Heart left ventricle (tissue), 16 donors: ENCODE measurements at regions not wholly inside any gene's neighbourhood (a gene's known extent, or its start where the extent isn't known, plus 50 kb on each side); places are given as distances from the start of the nearest gene placed in this dataset.

ENCODE experiments used
- ATAC-seq, 4 donors: fragments of 200-7000 bp; cut with Tn5 transposase; one replicate each; pipeline ENCODE4 v1.9.1; 2020 to 2022; ENCODE audit warnings: moderate library complexity in 4 of 4, mild to moderate bottlenecking in 3 of 4, moderate number of reproducible peaks in 1 of 4
- DNase-seq, 5 donors: peaks; one replicate each; pipeline ENCODE4 v3.0.0-alpha.2; 2020
- H3K27ac ChIP-seq, 12 donors: fragments of 200-600 bp; sonication (generic) in 4 of 12; one replicate each; pipeline versions ENCODE4 v1.5.0 to v1.8.0; 2016 to 2022; ENCODE audit warnings: mild to moderate bottlenecking in 2 of 12
- H3K27me3 ChIP-seq, 9 donors: fragments of 200-600 bp; sonication (generic) in 2 of 9; one replicate each; pipeline versions ENCODE4 v1.5.1 to v1.8.0; 2016 to 2022; ENCODE audit warnings: mild to moderate bottlenecking in 3 of 9
- H3K36me3 ChIP-seq, 9 donors: fragments of 200-600 bp; sonication (generic) in 2 of 9; one replicate each; pipeline versions ENCODE4 v1.5.0 to v1.8.0; 2018 to 2022; ENCODE audit warnings: mild to moderate bottlenecking in 2 of 9
- H3K4me1 ChIP-seq, 12 donors: fragments of 200-600 bp; sonication (generic) in 4 of 12; one replicate each; pipeline versions ENCODE4 v1.5.0 to v1.8.0; 2016 to 2022; ENCODE audit warnings: mild to moderate bottlenecking in 3 of 12
- H3K4me3 ChIP-seq, 12 donors: fragments of 200-600 bp; sonication (generic) in 4 of 12; one replicate each; pipeline versions ENCODE4 v1.5.0 to v1.8.0; 2017 to 2022; ENCODE audit warnings: mild to moderate bottlenecking in 9 of 12, moderate library complexity in 4 of 12
- H3K9me3 ChIP-seq, 12 donors: fragments of 200-600 bp; sonication (generic) in 4 of 12; one replicate each; pipeline versions ENCODE4 v1.5.0 to v1.8.0; 2016 to 2022; ENCODE audit warnings: mild to moderate bottlenecking in 1 of 12
- POLR2A ChIP-seq, 2 donors: fragments of 450-650 bp; IDR thresholded peaks; one replicate each; pipeline ENCODE4 v1.6.1; 2017; ENCODE audit warnings: antibody characterized with exemption in 2 of 2, mild to moderate bottlenecking in 2 of 2, moderate library complexity in 2 of 2
- WGBS, 4 donors: extraction: QIAGEN DNeasy Blood & Tissue Kit in 2 of 4; methylation state at CpG; one replicate each; pipeline versions ENCODE4 v1.1.5 to v1.1.7; 2013 to 2018; 5-methylcytosine and 5-hydroxymethylcytosine counted together
- intact Hi-C, 10 donors: fragments of 100-400 bp; cut with DNase I; formaldehyde crosslinking; loops; one replicate each; pipeline versions ENCODE4 v1.11.1 to v1.14.2; 2022
- TF ChIP-seq, protein P1 (sequence below), 12 donors: fragments of 200-600 bp; sonication (generic) in 4 of 12; IDR thresholded peaks; one replicate each; pipeline versions ENCODE4 v1.5.0 to v1.8.0; 2018 to 2022; ENCODE audit warnings: antibody characterized with exemption in 12 of 12, mild to moderate bottlenecking in 5 of 12
- donor health status: ischemic (EF 13 %, LVEDD 7.1; RV severe dilation, severe dysfunction).
- donor health status: healthy with polysubstance abuse.
- donor health status: DM: no; HTN: yes; CAD: no.
- donor health status: DM: no; HTN: no; CAD: no.
- donor health status: ischemic (EF 25% LVEDD 6.9; RV normal size, moderate dysfunction).
- donor health status: ischemic (EF 25% LVEDD 5.7; RV mildly dilated, moderate dysfunction).
- donor health status: healthy.
- donor health status: DM: yes; HTN: yes; CAD: no.
- donor health status: ischemic (EF 35%, LVEDD 5.7; RV mildly dilated, moderate dysfunction).
- donor health status: nonischemic (EF 11% LVEDD 7.7; RV severe dilation, severe dysfunction).
- donor health status: DM: yes; HTN: yes; CAD: no.
- donor health status: PGD.
- donor health status: ischemic (EF 29% LVEDD 5.4; RV normal size, mild dysfunction).
- donor health status: nonischemic (EF 23%, LVEDD 6.1; RV moderate dilation, normal function).

DNA sequence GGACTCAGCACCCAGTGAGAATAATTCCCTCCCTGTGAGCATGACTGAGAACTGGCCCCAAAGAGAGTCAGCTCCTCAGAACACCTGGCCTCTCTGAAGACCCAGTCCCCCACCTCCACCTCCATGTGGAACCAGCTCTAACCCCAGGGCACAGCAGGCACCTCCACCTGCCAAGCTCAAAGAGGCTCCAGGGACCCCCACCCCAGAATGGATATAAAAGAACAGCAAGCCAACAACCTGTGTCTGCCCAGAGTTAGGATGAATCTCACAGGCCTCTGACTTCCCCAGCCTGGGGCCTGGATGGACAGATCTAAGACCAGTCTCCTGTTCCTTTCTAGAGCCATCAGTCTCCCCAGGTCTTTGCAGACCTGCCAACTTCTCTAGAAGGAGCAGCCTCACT is 498.5 kb downstream of the EIPR1 start:
- no peaks in the 10 kb centered on the region for H3K4me1 ChIP-seq
- no peak overlapping the region for H3K27ac ChIP-seq
- H3K9me3 ChIP-seq = peaks cover 0 to 24% (median 0%) of the 10 kb centered on the region in 12 donors
- H3K27me3 ChIP-seq = peaks cover 0 to 3% (median 0%) of the 10 kb centered on the region in 9 donors
- no peak overlapping the region for H3K4me3 ChIP-seq
- no peak for ATAC-seq
- H3K36me3 ChIP-seq = no peaks in the 10 kb centered on the region
- no peak for TF ChIP-seq POLR2A (IDR thresholded peaks at IDR 0.05)
- TF ChIP-seq, protein P1, sequence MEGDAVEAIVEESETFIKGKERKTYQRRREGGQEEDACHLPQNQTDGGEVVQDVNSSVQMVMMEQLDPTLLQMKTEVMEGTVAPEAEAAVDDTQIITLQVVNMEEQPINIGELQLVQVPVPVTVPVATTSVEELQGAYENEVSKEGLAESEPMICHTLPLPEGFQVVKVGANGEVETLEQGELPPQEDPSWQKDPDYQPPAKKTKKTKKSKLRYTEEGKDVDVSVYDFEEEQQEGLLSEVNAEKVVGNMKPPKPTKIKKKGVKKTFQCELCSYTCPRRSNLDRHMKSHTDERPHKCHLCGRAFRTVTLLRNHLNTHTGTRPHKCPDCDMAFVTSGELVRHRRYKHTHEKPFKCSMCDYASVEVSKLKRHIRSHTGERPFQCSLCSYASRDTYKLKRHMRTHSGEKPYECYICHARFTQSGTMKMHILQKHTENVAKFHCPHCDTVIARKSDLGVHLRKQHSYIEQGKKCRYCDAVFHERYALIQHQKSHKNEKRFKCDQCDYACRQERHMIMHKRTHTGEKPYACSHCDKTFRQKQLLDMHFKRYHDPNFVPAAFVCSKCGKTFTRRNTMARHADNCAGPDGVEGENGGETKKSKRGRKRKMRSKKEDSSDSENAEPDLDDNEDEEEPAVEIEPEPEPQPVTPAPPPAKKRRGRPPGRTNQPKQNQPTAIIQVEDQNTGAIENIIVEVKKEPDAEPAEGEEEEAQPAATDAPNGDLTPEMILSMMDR (IDR thresholded peaks at IDR 0.05) = no peak
- no peak for DNase-seq
- intact Hi-C loops = no loop called here

DNA sequence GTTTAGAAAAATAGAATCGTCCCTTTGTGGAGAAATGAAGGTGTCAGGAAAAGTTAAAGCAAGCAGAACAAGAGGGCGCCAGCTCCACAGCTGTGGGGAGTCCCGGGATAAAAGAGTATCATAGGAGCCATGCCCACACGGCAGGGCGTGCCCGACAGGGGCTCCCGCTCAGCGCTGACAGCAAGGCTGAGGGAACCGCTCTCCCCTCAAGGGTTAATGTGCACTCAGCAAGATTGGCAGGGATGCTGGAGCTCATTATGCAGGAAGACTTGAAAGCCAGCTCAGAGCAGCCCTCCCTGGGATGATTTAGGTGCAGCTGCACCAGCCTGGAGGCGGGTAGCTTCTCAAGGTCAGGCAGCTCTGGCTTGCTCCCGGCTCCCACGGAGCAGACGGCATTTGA is 500.2 kb downstream of the EIPR1 start:
- Histone ChIP-seq H3K4me3 (no peak overlapping the region), H3K36me3 (no peaks in the 10 kb centered on the region), H3K27me3 (peaks cover 0 to 3% (median 0%) of the 10 kb centered on the region in 9 donors), H3K27ac (no peak overlapping the region), H3K4me1 (no peaks in the 10 kb centered on the region), H3K9me3 (peaks cover 0 to 11% (median 0%) of the 10 kb centered on the region in 12 donors)
- DNase-seq = no peak
- TF ChIP-seq, protein P1 (IDR thresholded peaks at IDR 0.05) = no peak
- no peak for TF ChIP-seq POLR2A (IDR thresholded peaks at IDR 0.05)
- intact Hi-C loops = no loop called here
- 82 to 90% (median 89%) methylated on average over 13 of the region's 13 CpGs for WGBS, 4 donors
- ATAC-seq = no peak

DNA sequence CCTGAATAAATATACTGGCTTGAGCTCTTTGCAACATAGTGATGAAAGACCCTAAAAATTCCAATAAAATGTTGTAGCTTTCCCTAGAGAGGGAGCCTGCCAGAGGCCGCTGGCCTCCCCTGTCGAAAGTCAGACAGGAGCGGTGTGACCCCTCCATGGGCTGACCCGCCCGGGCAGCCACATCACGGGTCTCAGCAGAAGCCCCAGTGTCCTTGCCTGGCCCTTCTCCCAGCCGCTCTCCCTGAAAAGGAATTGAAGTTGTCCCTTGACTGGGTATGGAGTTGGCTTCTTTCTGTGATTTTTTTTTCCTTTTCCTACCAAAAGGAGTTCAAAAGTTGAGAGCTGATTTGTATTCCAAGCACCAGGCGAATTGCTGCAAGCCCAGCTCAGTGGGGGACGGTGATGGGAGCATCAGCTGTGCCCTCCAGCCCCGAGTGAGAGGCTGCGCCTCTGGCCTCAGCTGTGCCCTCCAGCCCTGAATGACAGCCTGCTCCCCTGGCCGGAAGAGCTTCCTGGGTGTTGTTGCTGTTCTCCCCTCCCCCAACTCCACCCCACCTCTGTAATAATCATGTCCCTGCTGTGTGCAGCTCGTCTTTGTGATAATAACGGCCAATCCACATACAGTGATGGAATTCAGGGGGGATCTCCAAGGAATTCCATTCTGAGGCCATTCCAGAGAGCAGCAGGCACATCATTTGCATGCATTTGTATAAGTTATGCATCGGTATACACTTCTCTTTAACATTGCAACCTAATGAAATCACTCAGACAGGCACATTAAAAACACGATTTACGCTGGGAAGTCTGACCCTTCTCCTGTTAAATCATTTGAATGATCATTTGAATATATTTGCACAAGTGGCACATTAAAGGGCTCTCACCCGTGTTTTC is 501.0 kb downstream of the EIPR1 start:
- no peak for ATAC-seq
- WGBS, 4 donors = 64 to 76% (median 68%) methylated on average over 18 of the region's 18 CpGs

DNA sequence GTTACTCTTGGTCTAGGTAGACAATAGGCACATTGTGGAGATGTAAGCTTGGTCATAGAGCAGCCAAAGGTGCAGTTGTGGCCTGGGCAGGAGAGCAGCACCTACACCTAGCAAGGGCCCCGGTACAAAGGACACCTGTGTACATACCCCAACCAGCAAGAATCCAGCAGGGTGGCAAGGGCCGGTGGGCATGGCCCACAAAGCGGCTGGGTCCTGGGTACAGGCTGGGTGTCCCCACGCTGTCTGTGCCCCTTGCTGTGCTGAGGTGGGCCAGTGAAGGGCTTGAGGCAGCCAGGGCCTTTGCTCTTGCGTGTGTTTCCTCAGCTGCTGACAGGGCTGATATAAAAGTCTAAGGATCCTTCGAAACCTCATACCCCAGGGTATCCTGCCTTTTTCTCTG is 501.8 kb downstream of the EIPR1 start:
- ATAC-seq (no peak), DNase-seq (no peak)
- 82 to 87% (median 85%) methylated on average over 4 to 6 of the region's 6 CpGs for WGBS, 4 donors
- peaks cover 0 to 10% (median 0%) of the 10 kb centered on the region in 12 donors for H3K9me3 ChIP-seq
- peaks cover 0 to 3% (median 0%) of the 10 kb centered on the region in 9 donors for H3K27me3 ChIP-seq
- no peak overlapping the region for H3K27ac ChIP-seq
- no peak for TF ChIP-seq POLR2A (IDR thresholded peaks at IDR 0.05)
- TF ChIP-seq, protein P1 (IDR thresholded peaks at IDR 0.05) = no peak
- H3K4me3 ChIP-seq = no peak overlapping the region
- no peaks in the 10 kb centered on the region for H3K4me1 ChIP-seq
- H3K36me3 ChIP-seq = no peaks in the 10 kb centered on the region
- intact Hi-C loops = no loop called here

More for the DNA sequence above, 501.0 kb downstream of the EIPR1 start:
- Histone ChIP-seq H3K36me3 (no peaks in the 10 kb centered on the region), H3K27me3 (peaks cover 0 to 3% (median 0%) of the 10 kb centered on the region in 9 donors), H3K27ac (no peak overlapping the region), H3K4me1 (no peaks in the 10 kb centered on the region), H3K9me3 (peaks cover 0 to 10% (median 0%) of the 10 kb centered on the region in 12 donors), H3K4me3 (no peak overlapping the region)
- no peak for DNase-seq
- TF ChIP-seq, protein P1 (IDR thresholded peaks at IDR 0.05) = no peak
- no peak for TF ChIP-seq POLR2A (IDR thresholded peaks at IDR 0.05)
- intact Hi-C loops = no loop called here
